Caki2 (cell line): ENCODE measurements at regions not wholly inside any gene's neighbourhood (a gene's known extent, or its start where the extent isn't known, plus 50 kb on each side); places are given as distances from the start of the nearest gene placed in this dataset.
A peak's percentile ranks its signal among the peaks of the same experiment; 100 is the strongest.

ENCODE experiments used
- DNase-seq: peaks from one replicate; pipeline ENCODE4 v3.0.0-alpha.2; 2015; ENCODE audit warnings: low read depth
- in situ Hi-C: cut with HindIII; loops from 2 replicates; pipeline ENCODE4 v1.10.0; 2016; ENCODE audit warnings: low sequenced_read_pairs, low pct_unique_long_range_greater_than_20kb, mixed read lengths

- in situ Hi-C loops: no loop called here
- DNase-seq: no peak
Observed at GRCh38 chr1:106055855-106056254, 1000.6 kb upstream of the PRMT6 start.

GRCh38 chr1:106061586-106062495, 994.6 kb upstream of the PRMT6 start:
- in situ Hi-C loops: no loop called here
- no peak for DNase-seq

GRCh38 chr1:106063510-106063909, 993.0 kb upstream of the PRMT6 start:
- in situ Hi-C loops: no loop called here

GRCh38 chr1:106072909-106073600, 983.4 kb upstream of the PRMT6 start:
- DNase-seq: no peak
- in situ Hi-C loops: no loop called here

More at GRCh38 chr1:106063510-106063909, 993.0 kb upstream of the PRMT6 start:
- DNase-seq: peak; percentile 1

- in situ Hi-C loops: no loop called here
- no peak for DNase-seq
Observed at GRCh38 chr1:106080608-106081325, 975.7 kb upstream of the PRMT6 start.

GRCh38 chr1:106111044-106111443, 945.4 kb upstream of the PRMT6 start:
- no peak for DNase-seq
- in situ Hi-C loops: no loop called here

GRCh38 chr1:106113851-106114250, 942.6 kb upstream of the PRMT6 start:
- in situ Hi-C loops: no loop called here
- no peak for DNase-seq

- in situ Hi-C loops: no loop called here
- DNase-seq: no peak
Observed at GRCh38 chr1:106120789-106121188, 935.7 kb upstream of the PRMT6 start.

- DNase-seq: no peak
- in situ Hi-C loops: no loop called here
Observed at GRCh38 chr1:106121728-106122127, 934.7 kb upstream of the PRMT6 start.

- in situ Hi-C loops: no loop called here
- no peak for DNase-seq
Observed at GRCh38 chr1:106134561-106134960, 921.9 kb upstream of the PRMT6 start.

GRCh38 chr1:106173101-106173500, 883.4 kb upstream of the PRMT6 start:
- no peak for DNase-seq
- in situ Hi-C loops: no loop called here

GRCh38 chr1:106178791-106179190, 877.7 kb upstream of the PRMT6 start:
- no peak for DNase-seq
- in situ Hi-C loops: no loop called here

GRCh38 chr1:106181866-106182265, 874.6 kb upstream of the PRMT6 start:
- DNase-seq: no peak
- in situ Hi-C loops: no loop called here

- in situ Hi-C loops: no loop called here
- DNase-seq: no peak
Observed at GRCh38 chr1:106185089-106185488, 871.4 kb upstream of the PRMT6 start.

GRCh38 chr1:106189780-106190179, 866.7 kb upstream of the PRMT6 start:
- DNase-seq: no peak
- in situ Hi-C loops: no loop called here

- no peak for DNase-seq
- in situ Hi-C loops: no loop called here
Observed at GRCh38 chr1:106194206-106194605, 862.3 kb upstream of the PRMT6 start.

GRCh38 chr1:106200711-106201110, 855.8 kb upstream of the PRMT6 start:
- in situ Hi-C loops: no loop called here
- DNase-seq: no peak

GRCh38 chr1:106207185-106207584, 849.3 kb upstream of the PRMT6 start:
- in situ Hi-C loops: no loop called here
- DNase-seq: no peak

GRCh38 chr1:106217765-106218164, 838.7 kb upstream of the PRMT6 start:
- in situ Hi-C loops: no loop called here
- DNase-seq: no peak
